OCI-LY1 (cell line): ENCODE measurements at regions not wholly inside any gene's neighbourhood (a gene's known extent, or its start where the extent isn't known, plus 50 kb on each side); places are given as distances from the start of the nearest gene placed in this dataset.
"Not testable (repeated sequence)": the region's sequence is repeated elsewhere in the genome, so short reads cannot be mapped to it uniquely, and the experiment has no call there.

Source experiments
- H2AFZ ChIP-seq: fragments of 200-600 bp; sonication (generic), shearing (Covaris generic); 2 replicates; pipeline ENCODE4 v1.6.0; 2014; ENCODE audit warnings: antibody characterized with exemption, mild to moderate bottlenecking, low read length
- H3F3A ChIP-seq: fragments of 200-600 bp; sonication (generic), shearing (Covaris generic); 2 replicates; pipeline ENCODE4 v1.6.0; 2014; ENCODE audit warnings: mild to moderate bottlenecking, antibody characterized with exemption, low read length, moderate library complexity; ENCODE audit not compliant: insufficient read depth
- H3K27ac ChIP-seq: fragments of 200-600 bp; sonication (generic); 2 replicates; pipeline ENCODE4 v1.5.1; 2014; ENCODE audit warnings: low read length, mixed run types, mild to moderate bottlenecking, low read depth; ENCODE audit not compliant: poor library complexity, severe bottlenecking
- H3K27me3 ChIP-seq: fragments of 200-600 bp; sonication (generic); 2 replicates; pipeline ENCODE4 v1.6.0; 2014; ENCODE audit warnings: antibody characterized with exemption, mild to moderate bottlenecking, low read length, moderate library complexity; ENCODE audit not compliant: insufficient read depth
- H3K36me3 ChIP-seq: fragments of 200-600 bp; sonication (generic); 2 replicates; pipeline ENCODE4 v1.6.1; 2014; ENCODE audit warnings: mild to moderate bottlenecking, antibody characterized with exemption, low read length, moderate library complexity, mixed read lengths; ENCODE audit not compliant: insufficient read depth
- H3K4me1 ChIP-seq: fragments of 200-600 bp; sonication (generic); 2 replicates; pipeline ENCODE4 v1.5.1; 2014; ENCODE audit warnings: mild to moderate bottlenecking, low read length, moderate library complexity; ENCODE audit not compliant: insufficient read depth, severe bottlenecking
- H3K4me2 ChIP-seq: fragments of 200-600 bp; sonication (generic), shearing (Covaris generic); 2 replicates; pipeline ENCODE4 v1.6.1; 2014; ENCODE audit warnings: low read length
- H3K4me3 ChIP-seq: fragments of 200-600 bp; sonication (generic); 2 replicates; pipeline ENCODE4 v1.5.1; 2014; ENCODE audit warnings: low read length, low read depth, mild to moderate bottlenecking, mixed read lengths; ENCODE audit not compliant: poor library complexity, severe bottlenecking
- H3K79me2 ChIP-seq: fragments of 200-600 bp; shearing (Covaris generic); 2 replicates; pipeline ENCODE4 v1.6.1; 2016; ENCODE audit warnings: mixed run types, low read length, mixed read lengths; ENCODE audit not compliant: insufficient read depth
- H3K9ac ChIP-seq: fragments of 200-600 bp; sonication (generic), shearing (Covaris generic); 2 replicates; pipeline ENCODE4 v1.6.1; 2014; ENCODE audit warnings: mild to moderate bottlenecking, low read length, mixed read lengths
- H3K9me2 ChIP-seq: fragments of 200-600 bp; sonication (generic), shearing (Covaris generic); 2 replicates; pipeline ENCODE4 v1.6.1; 2014; ENCODE audit warnings: low read depth, mild to moderate bottlenecking, low read length, mixed read lengths
- H3K9me3 ChIP-seq: fragments of 200-600 bp; shearing (Covaris generic); 2 replicates; pipeline ENCODE4 v1.6.1; 2014; ENCODE audit warnings: low read length, mixed read lengths
- H4K20me1 ChIP-seq: fragments of 200-600 bp; sonication (generic), shearing (Covaris generic); 2 replicates; pipeline ENCODE4 v1.6.0; 2016; ENCODE audit warnings: mild to moderate bottlenecking, low read length; ENCODE audit not compliant: insufficient read depth
- CTCF ChIP-seq: fragments of 200-600 bp; sonication (generic), shearing (Covaris generic); IDR thresholded peaks from 2 replicates; pipeline ENCODE4 v1.5.1; 2017; ENCODE audit warnings: mild to moderate bottlenecking, antibody characterized with exemption, low read length, moderate library complexity, mixed read lengths
- EZH2 ChIP-seq: fragments of 200-600 bp; sonication (generic), shearing (Covaris generic); IDR thresholded peaks from 2 replicates; pipeline ENCODE4 v1.8.0; 2017; ENCODE audit warnings: borderline replicate concordance, mixed run types, mild to moderate bottlenecking, antibody characterized with exemption, low read length, moderate library complexity, mixed read lengths

- TF ChIP-seq EZH2 (no peak), CTCF (no peak)
- Histone ChIP-seq H3F3A (no peaks in the 10 kb centered on the region), H4K20me1 (no peaks in the 10 kb centered on the region), H3K27ac (no peak overlapping the region), H3K4me1 (no peaks in the 10 kb centered on the region), H3K9me2 (no peaks in the 10 kb centered on the region), H3K27me3 (no peaks in the 10 kb centered on the region), H3K4me2 (no peak overlapping the region), H3K36me3 (no peaks in the 10 kb centered on the region), H2AFZ (no peak overlapping the region), H3K4me3 (no peak overlapping the region), H3K9me3 (no peaks in the 10 kb centered on the region), H3K79me2 (no peaks in the 10 kb centered on the region), H3K9ac (no peak overlapping the region)
Measured at GRCh38 chr11:90465553-90465952, 242.7 kb upstream of the CHORDC1 start.

DNA sequence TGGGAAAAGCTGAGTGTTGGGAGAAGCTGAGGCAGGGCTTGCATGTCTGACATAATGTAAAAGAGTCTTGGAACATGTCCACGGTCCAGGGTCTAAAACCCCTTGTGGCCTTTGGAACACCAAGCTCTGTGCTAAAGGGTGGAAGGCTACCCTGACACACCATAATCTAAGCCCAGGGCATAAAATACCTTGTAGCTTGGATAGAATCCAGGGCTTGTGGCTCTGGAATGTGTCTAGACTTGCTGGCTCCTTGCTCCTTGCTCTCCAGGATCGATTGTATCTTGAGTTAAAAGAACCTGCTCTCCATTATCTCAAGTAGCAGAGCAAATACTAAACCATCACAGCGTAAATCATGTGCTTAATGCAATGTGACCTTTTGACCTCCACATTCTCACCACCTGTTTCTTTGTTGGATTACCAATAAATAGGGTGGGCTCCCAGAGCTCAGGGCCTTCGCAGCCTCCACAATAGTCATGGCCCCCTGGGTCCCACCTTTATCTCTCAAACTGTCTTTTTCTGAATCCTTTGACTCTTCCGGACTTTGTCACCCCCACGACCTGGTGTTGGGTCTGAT, 232.6 kb upstream of the CHORDC1 start:
- not testable (repeated sequence) for H3F3A ChIP-seq, H3K27me3 ChIP-seq, H3K9ac ChIP-seq, H3K79me2 ChIP-seq, H3K4me3 ChIP-seq, H3K4me1 ChIP-seq, H3K36me3 ChIP-seq, H3K27ac ChIP-seq, H3K9me3 ChIP-seq, H4K20me1 ChIP-seq, H2AFZ ChIP-seq, H3K9me2 ChIP-seq, H3K4me2 ChIP-seq

- H3K9me2 ChIP-seq = no peaks in the 10 kb centered on the region
- no peaks in the 10 kb centered on the region for H3K27me3 ChIP-seq
- H3K36me3 ChIP-seq = no peaks in the 10 kb centered on the region
- H3K9ac ChIP-seq = no peak overlapping the region
- no peak overlapping the region for H3K4me2 ChIP-seq
- H3K27ac ChIP-seq = no peak overlapping the region
- no peaks in the 10 kb centered on the region for H3K79me2 ChIP-seq
- no peaks in the 10 kb centered on the region for H4K20me1 ChIP-seq
- H3K4me3 ChIP-seq = no peak overlapping the region
- H3K4me1 ChIP-seq = no peaks in the 10 kb centered on the region
- TF ChIP-seq CTCF (no peak), EZH2 (no peak)
- no peaks in the 10 kb centered on the region for H3K9me3 ChIP-seq
- H3F3A ChIP-seq = no peaks in the 10 kb centered on the region
- H2AFZ ChIP-seq = no peak overlapping the region
Measured at GRCh38 chr11:90453525-90453924, 230.7 kb upstream of the CHORDC1 start.

- no peak for TF ChIP-seq EZH2
- no peak for TF ChIP-seq CTCF
- Histone ChIP-seq H4K20me1 (no peaks in the 10 kb centered on the region), H3K4me1 (no peaks in the 10 kb centered on the region), H3K27me3 (no peaks in the 10 kb centered on the region), H3K9me2 (no peaks in the 10 kb centered on the region), H3F3A (no peaks in the 10 kb centered on the region), H2AFZ (no peak overlapping the region), H3K79me2 (no peaks in the 10 kb centered on the region), H3K4me3 (no peak overlapping the region), H3K4me2 (no peak overlapping the region), H3K9ac (no peak overlapping the region), H3K36me3 (no peaks in the 10 kb centered on the region), H3K9me3 (no peaks in the 10 kb centered on the region), H3K27ac (no peak overlapping the region)
Measured at GRCh38 chr11:90449606-90450005, 226.8 kb upstream of the CHORDC1 start.
